ENCODE measurements at regions not wholly inside any gene's neighbourhood (a gene's known extent, or its start where the extent isn't known, plus 50 kb on each side); places are given as distances from the start of the nearest gene placed in this dataset.
"Not testable (repeated sequence)": the region's sequence is repeated elsewhere in the genome, so short reads cannot be mapped to it uniquely, and the experiment has no call there.

GRCh38 chr6:23535101-23535500, 590.9 kb upstream of the NRSN1 start:
- TF ChIP-seq, protein P1, sequence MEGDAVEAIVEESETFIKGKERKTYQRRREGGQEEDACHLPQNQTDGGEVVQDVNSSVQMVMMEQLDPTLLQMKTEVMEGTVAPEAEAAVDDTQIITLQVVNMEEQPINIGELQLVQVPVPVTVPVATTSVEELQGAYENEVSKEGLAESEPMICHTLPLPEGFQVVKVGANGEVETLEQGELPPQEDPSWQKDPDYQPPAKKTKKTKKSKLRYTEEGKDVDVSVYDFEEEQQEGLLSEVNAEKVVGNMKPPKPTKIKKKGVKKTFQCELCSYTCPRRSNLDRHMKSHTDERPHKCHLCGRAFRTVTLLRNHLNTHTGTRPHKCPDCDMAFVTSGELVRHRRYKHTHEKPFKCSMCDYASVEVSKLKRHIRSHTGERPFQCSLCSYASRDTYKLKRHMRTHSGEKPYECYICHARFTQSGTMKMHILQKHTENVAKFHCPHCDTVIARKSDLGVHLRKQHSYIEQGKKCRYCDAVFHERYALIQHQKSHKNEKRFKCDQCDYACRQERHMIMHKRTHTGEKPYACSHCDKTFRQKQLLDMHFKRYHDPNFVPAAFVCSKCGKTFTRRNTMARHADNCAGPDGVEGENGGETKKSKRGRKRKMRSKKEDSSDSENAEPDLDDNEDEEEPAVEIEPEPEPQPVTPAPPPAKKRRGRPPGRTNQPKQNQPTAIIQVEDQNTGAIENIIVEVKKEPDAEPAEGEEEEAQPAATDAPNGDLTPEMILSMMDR (IDR thresholded peaks at IDR 0.05; ENCODE audit: insufficient read depth, low read depth, low read length) = no peak
- peak; percentile 1 for DNase-seq (ENCODE audit: low read depth)
- no peak overlapping the region for H3K4me3 ChIP-seq (ENCODE audit: low read depth, low read length)

GRCh38 chr6:23537828-23538227, 588.2 kb upstream of the NRSN1 start:
- H3K4me3 ChIP-seq (ENCODE audit: low read depth, low read length) = no peak overlapping the region
- TF ChIP-seq, protein P1 (IDR thresholded peaks at IDR 0.05; ENCODE audit: insufficient read depth, low read depth, low read length) = no peak
- DNase-seq (ENCODE audit: low read depth) = no peak

DNA sequence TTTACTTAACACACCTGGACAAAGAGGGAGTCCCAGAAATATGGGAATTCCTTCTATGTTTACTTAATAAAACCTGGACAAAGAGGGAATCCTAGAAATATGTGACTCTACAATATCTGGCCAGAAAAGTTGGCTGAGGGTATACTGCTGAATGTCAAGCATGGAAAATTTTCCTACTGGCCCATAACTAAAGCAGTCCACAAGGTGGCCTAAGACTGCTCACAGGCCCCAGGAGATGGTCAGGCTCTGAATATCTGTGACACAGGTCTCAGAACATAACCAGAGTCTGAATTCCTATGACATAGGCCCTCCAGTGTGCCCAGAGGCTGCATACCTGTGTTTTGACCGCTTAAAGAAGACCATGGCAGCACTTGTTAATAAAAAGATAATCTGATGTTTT, 578.2 kb upstream of the NRSN1 start:
- TF ChIP-seq, protein P1 (IDR thresholded peaks at IDR 0.05; ENCODE audit: insufficient read depth, low read depth, low read length) = peak; percentile 7
- no peak for DNase-seq (ENCODE audit: low read depth)
- H3K4me3 ChIP-seq (ENCODE audit: low read depth, low read length) = no peak overlapping the region

DNA sequence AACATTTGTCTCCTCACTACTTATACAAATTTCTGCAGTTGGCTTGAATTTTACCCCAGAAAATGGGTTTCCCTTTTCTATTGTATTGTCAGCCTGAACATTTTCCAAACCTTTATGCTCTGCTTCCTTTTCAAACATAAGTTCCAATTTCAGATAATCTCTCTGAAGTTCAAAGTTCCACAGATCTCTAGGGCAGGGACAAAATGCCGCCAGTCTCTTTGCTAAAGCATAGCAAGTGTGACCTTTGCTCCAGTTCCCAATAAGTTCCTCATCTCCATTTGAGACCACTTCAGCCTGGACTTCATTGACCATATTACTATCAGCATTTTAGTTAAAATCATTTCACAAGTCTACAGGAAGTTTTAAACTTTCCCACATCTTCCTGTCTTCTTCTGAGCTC, 571.1 kb upstream of the NRSN1 start:
- not testable (repeated sequence) for H3K4me3 ChIP-seq (ENCODE audit: low read depth, low read length)

GRCh38 chr6:23559587-23560343, 566.2 kb upstream of the NRSN1 start:
- TF ChIP-seq, protein P1 (IDR thresholded peaks at IDR 0.05; ENCODE audit: insufficient read depth, low read depth, low read length) = no peak
- no peak for DNase-seq (ENCODE audit: low read depth)
- no peak overlapping the region for H3K4me3 ChIP-seq (ENCODE audit: low read depth, low read length)

More for the DNA sequence above, 571.1 kb upstream of the NRSN1 start:
- DNase-seq (ENCODE audit: low read depth) = not testable (repeated sequence)

GRCh38 chr6:23561732-23562131, 564.3 kb upstream of the NRSN1 start:
- no peak overlapping the region for H3K4me3 ChIP-seq (ENCODE audit: low read depth, low read length)
- DNase-seq (ENCODE audit: low read depth) = no peak
- TF ChIP-seq, protein P1 (IDR thresholded peaks at IDR 0.05; ENCODE audit: insufficient read depth, low read depth, low read length) = no peak

DNA sequence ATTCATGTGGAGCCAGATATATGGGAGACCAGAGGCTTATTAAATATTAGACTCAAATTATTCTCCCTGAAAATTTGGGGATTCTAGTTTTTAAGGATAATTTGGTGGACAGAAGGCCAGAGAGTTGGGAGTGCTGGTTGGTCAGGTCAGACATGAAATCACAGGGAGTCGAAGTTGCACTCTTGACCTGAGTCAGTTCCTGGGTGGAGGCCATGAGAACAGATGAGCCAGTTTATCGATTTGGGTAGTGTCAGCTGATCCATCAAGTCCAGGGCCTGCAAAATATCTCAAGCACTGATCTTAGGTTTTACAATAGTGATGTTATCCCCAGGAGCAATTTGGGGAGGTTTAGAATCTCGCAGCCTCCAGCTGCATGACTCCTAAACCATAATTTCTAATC, 563.5 kb upstream of the NRSN1 start:
- no peak overlapping the region for H3K4me3 ChIP-seq (ENCODE audit: low read depth, low read length)
- TF ChIP-seq, protein P1 (IDR thresholded peaks at IDR 0.05; ENCODE audit: insufficient read depth, low read depth, low read length) = no peak
- DNase-seq (ENCODE audit: low read depth) = no peak

Data from fibroblast of villous mesenchyme (primary cell).